ENCODE measurements at regions not wholly inside any gene's neighbourhood (a gene's known extent, or its start where the extent isn't known, plus 50 kb on each side); places are given as distances from the start of the nearest gene placed in this dataset.
A peak's percentile ranks its signal among the peaks of the same experiment; 100 is the strongest.

DNA sequence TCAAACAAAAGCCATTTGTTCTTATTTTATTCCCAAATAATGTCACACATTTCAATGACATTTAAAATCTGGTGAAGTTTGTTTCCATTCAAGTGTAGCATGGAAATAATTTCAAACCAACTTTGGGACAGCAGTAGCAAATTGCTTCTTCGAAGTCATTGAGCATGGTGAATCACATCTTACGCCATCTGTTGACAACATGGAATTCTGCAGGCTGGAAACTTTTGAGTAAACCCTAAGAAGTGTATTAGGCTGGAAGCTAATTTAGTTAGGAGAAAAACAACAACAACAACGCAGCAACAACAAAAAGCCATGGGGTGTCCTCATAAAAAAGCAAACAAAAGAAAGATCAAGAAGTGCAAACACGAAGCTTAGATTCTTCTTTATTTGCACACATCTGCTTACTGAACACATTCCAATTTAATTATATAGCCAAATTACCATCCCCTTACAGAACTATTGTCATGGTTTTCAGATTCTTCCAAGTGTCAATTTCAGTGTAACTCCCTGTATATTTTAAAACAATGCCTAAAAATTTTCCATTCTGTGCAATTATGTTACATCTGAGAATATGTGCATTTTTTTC is 659.0 kb upstream of the CDH7 start:
- TF ChIP-seq, protein P1, sequence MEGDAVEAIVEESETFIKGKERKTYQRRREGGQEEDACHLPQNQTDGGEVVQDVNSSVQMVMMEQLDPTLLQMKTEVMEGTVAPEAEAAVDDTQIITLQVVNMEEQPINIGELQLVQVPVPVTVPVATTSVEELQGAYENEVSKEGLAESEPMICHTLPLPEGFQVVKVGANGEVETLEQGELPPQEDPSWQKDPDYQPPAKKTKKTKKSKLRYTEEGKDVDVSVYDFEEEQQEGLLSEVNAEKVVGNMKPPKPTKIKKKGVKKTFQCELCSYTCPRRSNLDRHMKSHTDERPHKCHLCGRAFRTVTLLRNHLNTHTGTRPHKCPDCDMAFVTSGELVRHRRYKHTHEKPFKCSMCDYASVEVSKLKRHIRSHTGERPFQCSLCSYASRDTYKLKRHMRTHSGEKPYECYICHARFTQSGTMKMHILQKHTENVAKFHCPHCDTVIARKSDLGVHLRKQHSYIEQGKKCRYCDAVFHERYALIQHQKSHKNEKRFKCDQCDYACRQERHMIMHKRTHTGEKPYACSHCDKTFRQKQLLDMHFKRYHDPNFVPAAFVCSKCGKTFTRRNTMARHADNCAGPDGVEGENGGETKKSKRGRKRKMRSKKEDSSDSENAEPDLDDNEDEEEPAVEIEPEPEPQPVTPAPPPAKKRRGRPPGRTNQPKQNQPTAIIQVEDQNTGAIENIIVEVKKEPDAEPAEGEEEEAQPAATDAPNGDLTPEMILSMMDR (IDR thresholded peaks at IDR 0.05; ENCODE audit: borderline replicate concordance, insufficient read depth, low read depth, low read length) = peak; percentile 35; the same call in 1 of the 2 replicates
- H3K4me3 ChIP-seq (ENCODE audit: low read depth, low read length) = no peak overlapping the region

DNA sequence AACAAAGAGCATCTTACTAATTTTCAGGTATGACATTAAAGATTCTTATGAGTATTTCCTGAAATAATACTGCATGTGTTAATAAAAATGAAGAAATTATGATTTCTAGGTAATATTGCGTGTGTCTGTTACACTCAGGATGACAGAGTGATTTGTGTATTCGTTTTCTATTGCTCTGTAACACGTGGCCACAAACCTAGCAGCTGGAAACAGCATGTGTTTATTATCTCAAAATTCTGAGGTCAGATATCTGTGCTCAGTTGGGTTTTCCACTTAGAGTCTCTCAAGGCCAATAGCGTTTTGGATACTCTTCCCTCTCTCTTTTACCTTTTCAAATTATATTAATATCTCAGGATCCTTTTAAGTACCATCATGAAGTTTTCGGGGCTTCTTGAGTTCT is 667.9 kb upstream of the CDH7 start:
- TF ChIP-seq, protein P1 (IDR thresholded peaks at IDR 0.05; ENCODE audit: borderline replicate concordance, insufficient read depth, low read depth, low read length) = no peak
- H3K4me3 ChIP-seq (ENCODE audit: low read depth, low read length) = no peak overlapping the region

DNA sequence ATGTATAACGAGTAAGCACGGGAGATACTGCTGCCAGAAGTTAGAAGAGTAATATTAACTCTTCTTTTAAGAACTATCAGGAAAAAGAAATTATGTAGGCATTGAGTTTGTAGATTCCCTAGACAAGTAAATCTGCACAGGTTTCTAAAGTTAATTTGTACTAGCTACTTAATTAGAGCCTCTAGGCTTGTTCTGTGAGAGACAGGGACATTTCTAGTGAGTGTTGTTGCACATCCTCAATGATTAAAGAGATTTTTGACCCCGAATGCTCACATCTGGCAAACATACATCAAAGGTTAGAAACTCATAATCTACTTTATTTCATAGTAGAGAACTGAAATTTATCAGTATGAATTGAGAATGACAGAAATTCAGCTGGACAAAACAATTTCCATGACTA is 669.0 kb upstream of the CDH7 start:
- TF ChIP-seq, protein P1 (IDR thresholded peaks at IDR 0.05; ENCODE audit: borderline replicate concordance, insufficient read depth, low read depth, low read length) = no peak
- no peak overlapping the region for H3K4me3 ChIP-seq (ENCODE audit: low read depth, low read length)

DNA sequence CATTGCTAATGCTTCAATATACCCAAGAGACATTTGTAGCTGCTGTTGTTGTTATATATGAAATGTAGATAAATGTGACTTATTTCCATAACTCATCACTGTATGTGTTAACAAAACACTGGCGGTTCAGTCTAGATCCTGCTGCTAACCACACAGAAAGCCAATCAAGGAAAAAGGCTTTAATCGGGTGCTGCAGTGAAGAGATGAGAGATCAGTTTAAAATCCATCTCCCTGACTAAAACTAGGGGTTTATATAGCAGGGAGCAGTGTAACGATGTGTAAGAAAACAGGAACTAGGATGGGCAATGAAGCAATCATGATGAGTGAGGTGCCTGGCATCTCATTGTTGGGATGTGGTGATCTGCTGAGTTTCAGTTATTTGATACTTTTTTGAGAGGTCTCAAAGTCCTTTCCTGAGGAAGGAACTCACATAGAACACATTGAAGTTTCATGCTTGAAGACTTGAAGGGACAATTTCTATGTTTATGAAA is 677.7 kb upstream of the CDH7 start:
- no peak overlapping the region for H3K4me3 ChIP-seq (ENCODE audit: low read depth, low read length)
- TF ChIP-seq, protein P1 (IDR thresholded peaks at IDR 0.05; ENCODE audit: borderline replicate concordance, insufficient read depth, low read depth, low read length) = no peak

DNA sequence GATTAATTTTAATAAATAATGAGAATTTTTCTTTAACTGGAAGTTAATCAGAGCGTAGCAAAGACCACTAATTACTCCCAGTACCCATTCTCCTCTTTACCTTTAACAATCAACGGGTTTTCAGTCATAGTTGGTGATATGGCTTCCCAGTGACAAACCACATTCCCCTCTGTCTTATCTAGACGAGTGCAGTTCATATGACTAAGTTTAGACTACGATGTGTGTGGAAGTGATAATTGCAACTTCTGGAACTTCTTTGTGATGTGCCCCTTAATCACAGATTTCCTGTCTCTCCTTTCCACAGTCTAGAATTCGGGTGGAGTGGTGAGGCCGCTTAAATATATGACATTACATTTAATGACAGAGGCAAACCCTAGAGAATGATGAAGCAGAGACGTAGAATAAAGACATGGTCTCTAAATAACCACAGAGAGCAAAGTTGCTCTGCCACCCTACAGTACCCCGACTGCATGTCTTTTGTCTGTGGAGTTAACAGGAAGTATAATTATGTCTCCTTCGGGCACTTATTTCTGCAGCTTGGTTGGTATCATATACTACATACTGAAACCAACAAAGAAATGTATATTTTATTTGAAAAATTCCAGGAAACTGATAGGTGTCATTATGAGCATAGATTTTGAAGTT is 693.3 kb upstream of the CDH7 start:
- no peak overlapping the region for H3K4me3 ChIP-seq (ENCODE audit: low read depth, low read length)
- TF ChIP-seq, protein P1 (IDR thresholded peaks at IDR 0.05; ENCODE audit: borderline replicate concordance, insufficient read depth, low read depth, low read length) = no peak

DNA sequence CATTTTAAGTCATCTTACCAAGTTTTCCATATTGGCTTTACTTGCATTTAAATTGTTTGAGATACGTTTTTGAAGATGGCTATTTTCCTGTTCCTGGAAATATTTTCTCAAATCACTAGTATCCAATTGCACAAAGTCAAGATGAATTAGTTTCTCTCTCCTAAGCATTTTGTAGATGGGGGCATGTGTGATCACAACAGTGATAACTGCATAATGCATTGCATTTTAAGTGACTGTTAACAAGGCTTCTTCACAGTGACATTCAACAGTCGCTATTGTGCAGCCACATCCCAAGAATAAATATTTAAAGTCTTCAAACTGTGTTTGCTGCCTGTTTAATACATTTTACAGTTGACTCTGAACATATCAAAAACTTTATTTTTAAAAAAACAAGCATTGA is 694.2 kb upstream of the CDH7 start:
- TF ChIP-seq, protein P1 (IDR thresholded peaks at IDR 0.05; ENCODE audit: borderline replicate concordance, insufficient read depth, low read depth, low read length) = no peak

DNA sequence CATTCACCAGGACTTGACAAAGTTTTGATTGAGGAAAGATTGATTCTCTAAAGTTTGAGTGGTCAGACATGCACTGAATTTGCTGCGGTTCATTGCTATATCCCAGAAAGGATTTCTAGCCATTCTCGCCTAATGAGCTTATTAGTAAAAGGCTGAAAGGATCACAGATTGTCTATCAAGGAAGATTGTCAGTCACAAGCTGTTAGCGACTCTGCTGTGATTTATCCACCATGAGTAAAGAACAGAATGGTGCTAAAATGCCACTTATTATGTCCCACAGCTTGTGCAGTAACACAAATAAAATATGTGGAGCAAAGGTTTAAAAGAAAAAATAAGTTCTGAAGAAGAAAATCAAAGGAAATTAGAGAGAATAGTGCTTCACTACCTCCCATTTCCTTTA is 701.2 kb upstream of the CDH7 start:
- no peak overlapping the region for H3K4me3 ChIP-seq (ENCODE audit: low read depth, low read length)
- TF ChIP-seq, protein P1 (IDR thresholded peaks at IDR 0.05; ENCODE audit: borderline replicate concordance, insufficient read depth, low read depth, low read length) = no peak

More for the DNA sequence above, 694.2 kb upstream of the CDH7 start:
- no peak overlapping the region for H3K4me3 ChIP-seq (ENCODE audit: low read depth, low read length)

All from GM12875 (cell line).